ENCODE measurements at regions not wholly inside any gene's neighbourhood (a gene's known extent, or its start where the extent isn't known, plus 50 kb on each side); places are given as distances from the start of the nearest gene placed in this dataset.
"Not testable (repeated sequence)": the region's sequence is repeated elsewhere in the genome, so short reads cannot be mapped to it uniquely, and the experiment has no call there.

- no peak for DNase-seq
Observed at GRCh38 chr12:31906557-31907301, 52.5 kb upstream of the RESF1 start.

GRCh38 chr12:31903025-31903424 lies 56.2 kb upstream of the RESF1 start:
- DNase-seq, result no peak

GRCh38 chr12:31900271-31900670 lies 58.9 kb upstream of the RESF1 start:
- no peak for DNase-seq

- DNase-seq, result no peak
Observed at GRCh38 chr12:31899109-31899508, 60.1 kb upstream of the RESF1 start.

- no peak for DNase-seq
Observed at GRCh38 chr12:31897781-31898503, 61.3 kb upstream of the RESF1 start.

GRCh38 chr12:31897092-31897491 lies 62.1 kb upstream of the RESF1 start:
- DNase-seq, result not testable (repeated sequence)

- DNase-seq, result no peak
Observed at GRCh38 chr12:31896514-31897039, 62.6 kb upstream of the RESF1 start.

- DNase-seq, result no peak
Observed at GRCh38 chr12:31895449-31896150, 63.6 kb upstream of the RESF1 start.

- no peak for DNase-seq
Observed at GRCh38 chr12:31890295-31891285, 68.6 kb upstream of the RESF1 start.

- no peak for DNase-seq
Observed at GRCh38 chr12:31887109-31887811, 72.0 kb upstream of the RESF1 start.

GRCh38 chr12:31882682-31883081 lies 76.5 kb upstream of the RESF1 start:
- not testable (repeated sequence) for DNase-seq

- DNase-seq, result no peak
Observed at GRCh38 chr12:31880340-31880739, 78.9 kb upstream of the RESF1 start.

- DNase-seq, result no peak
Observed at GRCh38 chr12:31877884-31878283, 81.3 kb upstream of the RESF1 start.

- no peak for DNase-seq
Observed at GRCh38 chr12:31876568-31877424, 82.4 kb upstream of the RESF1 start.

GRCh38 chr12:31875609-31875964 lies 83.6 kb upstream of the RESF1 start:
- no peak for DNase-seq

GRCh38 chr12:31874961-31875608 lies 84.1 kb upstream of the RESF1 start:
- no peak for DNase-seq

GRCh38 chr12:31872831-31873604 lies 86.2 kb upstream of the RESF1 start:
- no peak for DNase-seq

GRCh38 chr12:31869972-31870371 lies 89.2 kb upstream of the RESF1 start:
- DNase-seq, result no peak

- DNase-seq, result no peak
Observed at GRCh38 chr12:31868965-31869364, 90.2 kb upstream of the RESF1 start.

Measured in eye (tissue), 1 donor.